Right lobe of liver (tissue), 4 donors: ENCODE measurements at regions not wholly inside any gene's neighbourhood (a gene's known extent, or its start where the extent isn't known, plus 50 kb on each side); places are given as distances from the start of the nearest gene placed in this dataset.

Source experiments
- CTCF ChIP-seq, 4 donors: fragments of 200-600 bp in 3 of 4; fragments of 450-650 bp in 1 of 4; IDR thresholded peaks; one replicate each; pipeline versions ENCODE4 v1.5.1 to v1.8.0; 2016 to 2022; ENCODE audit warnings: antibody characterized with exemption in 4 of 4, mild to moderate bottlenecking in 2 of 4
- POLR2A ChIP-seq: fragments of 450-650 bp; IDR thresholded peaks from one replicate; pipeline ENCODE4 v1.6.1; 2017; ENCODE audit warnings: antibody characterized with exemption, mild to moderate bottlenecking
- donor health status: DM: no; HTN: no; CAD: no.
- donor health status: DM: no; HTN: no; CAD: no.
- donor health status: DM: no; HTN: yes; CAD: no.

GRCh38 chr13:74005320-74006157, 128.7 kb downstream of the KLF12 start:
- TF ChIP-seq CTCF (IDR thresholded peaks at IDR 0.05) = no peak
- no peak for TF ChIP-seq POLR2A
